ENCODE measurements at regions not wholly inside any gene's neighbourhood (a gene's known extent, or its start where the extent isn't known, plus 50 kb on each side); places are given as distances from the start of the nearest gene placed in this dataset.

DNA sequence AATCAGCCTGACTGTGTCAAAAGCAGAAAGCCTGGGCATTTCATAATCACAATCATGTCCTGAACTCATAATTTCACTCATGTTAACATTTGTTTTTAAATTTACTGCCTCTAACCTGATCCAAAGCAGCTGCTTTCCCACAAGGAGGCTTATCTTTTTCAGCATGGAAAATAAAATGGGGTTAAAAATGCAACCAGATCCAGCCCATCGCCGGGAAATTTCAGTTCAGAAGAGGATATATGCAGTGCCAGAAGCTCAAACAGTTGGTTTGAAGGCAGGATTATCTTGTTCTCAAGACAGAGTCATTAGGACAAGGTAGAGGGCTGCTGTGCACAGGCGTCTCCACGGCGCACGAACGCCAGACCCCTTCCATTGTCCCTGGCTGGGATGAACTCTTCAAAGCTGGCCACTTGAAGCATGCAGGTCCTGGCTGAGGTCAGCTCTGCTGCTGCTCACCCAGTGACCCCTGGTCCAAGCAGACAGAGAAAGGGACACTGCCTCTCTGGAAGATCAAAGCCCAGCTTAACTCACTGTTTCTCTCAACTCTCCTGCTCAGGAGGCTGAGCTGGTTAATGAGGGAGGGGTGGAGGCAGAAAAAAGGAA is 191.1 kb upstream of the HEY2 start:
- 62 to 69% methylated on average over 7 of the region's 7 CpGs for WGBS, 2 donors
- no peak for DNase-seq (ENCODE audit: low spot score in 2 of 2)
- no peak overlapping the region for H3K4me3 ChIP-seq (ENCODE audit: low read depth, poor library complexity, severe bottlenecking)
- intact Hi-C loops (cut with DNase I; ENCODE audit: low total_unique reads) = no loop called here
- TF ChIP-seq CTCF (IDR thresholded peaks at IDR 0.05) (no peak), POLR2A (IDR thresholded peaks at IDR 0.05) (no peak)

- 25 to 40% methylated on average over 3 of the region's 3 CpGs for WGBS, 2 donors
- H3K4me3 ChIP-seq (ENCODE audit: low read depth, poor library complexity, severe bottlenecking) = no peak overlapping the region
- intact Hi-C loops (cut with DNase I; ENCODE audit: low total_unique reads) = no loop called here
- no peak for TF ChIP-seq CTCF (IDR thresholded peaks at IDR 0.05)
- TF ChIP-seq POLR2A (IDR thresholded peaks at IDR 0.05) = no peak
- DNase-seq (ENCODE audit: low spot score in 2 of 2) = no peak
Measured at GRCh38 chr6:125558907-125559306, 190.5 kb upstream of the HEY2 start.

DNA sequence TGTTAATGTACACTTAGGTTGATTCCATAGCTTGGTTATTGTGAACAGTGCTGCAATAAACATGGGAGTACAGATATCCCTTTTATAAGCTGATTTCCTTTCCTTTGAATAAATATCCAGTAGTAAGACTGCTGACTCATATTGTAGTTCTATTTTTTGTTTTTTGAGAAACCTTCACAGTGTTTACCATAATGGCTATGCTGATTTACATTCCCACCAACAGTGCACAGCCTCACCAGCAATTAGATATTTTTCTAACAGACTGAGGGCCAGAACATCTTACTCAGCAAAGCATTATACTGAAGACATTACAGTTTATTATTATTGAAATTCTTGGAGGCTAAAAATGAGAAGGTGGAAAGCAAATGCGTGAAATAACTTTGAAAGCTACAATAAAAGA is 187.3 kb upstream of the HEY2 start:
- TF ChIP-seq CTCF (IDR thresholded peaks at IDR 0.05) (no peak), POLR2A (IDR thresholded peaks at IDR 0.05) (no peak)
- H3K4me3 ChIP-seq (ENCODE audit: low read depth, poor library complexity, severe bottlenecking) = no peak overlapping the region
- intact Hi-C loops (cut with DNase I; ENCODE audit: low total_unique reads) = no loop called here
- DNase-seq (ENCODE audit: low spot score in 2 of 2) = no peak
- 94 to 95% methylated on average over 1 of the region's 1 CpG for WGBS, 2 donors

- 79 to 82% methylated on average over 5 of the region's 5 CpGs for WGBS, 2 donors
Measured at GRCh38 chr6:125564941-125565340, 184.5 kb upstream of the HEY2 start.

GRCh38 chr6:125567407-125567806 is 182.0 kb upstream of the HEY2 start:
- intact Hi-C loops (cut with DNase I; ENCODE audit: low total_unique reads) = no loop called here
- 85 to 97% methylated on average over 1 of the region's 1 CpG for WGBS, 2 donors

More at GRCh38 chr6:125564941-125565340, 184.5 kb upstream of the HEY2 start:
- no peak for TF ChIP-seq CTCF (IDR thresholded peaks at IDR 0.05)
- TF ChIP-seq POLR2A (IDR thresholded peaks at IDR 0.05) = no peak
- no peak overlapping the region for H3K4me3 ChIP-seq (ENCODE audit: low read depth, poor library complexity, severe bottlenecking)
- intact Hi-C loops (cut with DNase I; ENCODE audit: low total_unique reads) = no loop called here
- DNase-seq (ENCODE audit: low spot score in 2 of 2) = no peak

More at GRCh38 chr6:125567407-125567806, 182.0 kb upstream of the HEY2 start:
- TF ChIP-seq POLR2A (IDR thresholded peaks at IDR 0.05) (no peak), CTCF (IDR thresholded peaks at IDR 0.05) (no peak)
- no peak overlapping the region for H3K4me3 ChIP-seq (ENCODE audit: low read depth, poor library complexity, severe bottlenecking)
- no peak for DNase-seq (ENCODE audit: low spot score in 2 of 2)

Data from lower leg skin (tissue), 4 donors.